SHP77 treated with DMSO at 0.1 percent for 48 hours (cell line): ENCODE measurements at regions not wholly inside any gene's neighbourhood (a gene's known extent, or its start where the extent isn't known, plus 50 kb on each side); places are given as distances from the start of the nearest gene placed in this dataset.

ENCODE experiments used
- DNase-seq: peaks from one replicate; lab custom pipeline; 2025; lab: John Stamatoyannopoulos, UW

DNA sequence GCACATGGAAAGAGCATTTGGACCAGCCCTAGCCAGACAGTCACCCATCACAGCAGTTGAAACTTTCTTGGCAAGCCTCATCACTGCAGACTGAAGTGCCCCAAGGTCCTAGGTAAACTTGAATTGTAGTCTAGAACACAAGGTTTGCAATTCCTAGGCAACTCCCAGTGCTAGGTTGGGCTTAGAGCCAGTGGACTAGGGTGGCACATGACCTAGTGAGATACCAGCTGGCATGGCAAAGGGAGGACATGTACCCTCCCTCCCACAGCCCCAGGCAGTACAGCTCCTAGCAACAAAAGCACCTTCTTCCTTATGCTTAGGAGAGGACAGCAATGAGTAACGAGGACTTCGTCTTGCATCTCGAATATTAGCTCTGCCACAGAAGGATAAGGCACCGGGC is 889.5 kb downstream of the JRKL start:
- no peak for DNase-seq

GRCh38 chr11:97280347-97280746 is 890.5 kb downstream of the JRKL start:
- DNase-seq, result no peak

- DNase-seq, result no peak
These were observed 900.0 kb downstream of the JRKL start for GRCh38 chr11:97289823-97290222.

DNA sequence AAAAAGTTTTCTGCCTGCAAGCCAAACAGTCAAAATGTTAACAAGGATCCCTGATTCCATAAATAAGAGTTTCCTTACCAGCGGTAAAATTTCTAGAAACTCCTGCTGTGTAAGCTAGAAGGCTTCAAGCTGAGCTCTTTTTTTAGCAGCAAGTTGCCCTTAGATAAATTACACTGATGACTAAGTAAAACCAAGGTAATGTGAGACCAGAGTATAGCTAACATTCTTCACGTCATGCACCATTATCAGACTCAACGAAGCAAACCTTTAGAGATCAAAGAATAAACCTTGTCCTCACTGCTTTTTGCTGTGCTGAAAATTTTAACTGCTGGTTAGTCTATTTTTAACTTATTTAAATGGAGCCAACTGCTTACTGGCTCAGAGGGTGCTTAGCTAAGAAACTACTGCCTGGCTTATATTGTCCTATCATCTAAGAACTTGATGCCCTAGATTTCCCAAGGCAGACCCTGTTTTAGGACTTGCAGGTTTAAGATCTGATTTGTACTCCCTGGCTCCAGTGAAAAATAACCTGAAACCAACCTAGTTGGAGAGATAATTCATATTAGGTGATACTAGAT is 900.7 kb downstream of the JRKL start:
- DNase-seq, result no peak

DNA sequence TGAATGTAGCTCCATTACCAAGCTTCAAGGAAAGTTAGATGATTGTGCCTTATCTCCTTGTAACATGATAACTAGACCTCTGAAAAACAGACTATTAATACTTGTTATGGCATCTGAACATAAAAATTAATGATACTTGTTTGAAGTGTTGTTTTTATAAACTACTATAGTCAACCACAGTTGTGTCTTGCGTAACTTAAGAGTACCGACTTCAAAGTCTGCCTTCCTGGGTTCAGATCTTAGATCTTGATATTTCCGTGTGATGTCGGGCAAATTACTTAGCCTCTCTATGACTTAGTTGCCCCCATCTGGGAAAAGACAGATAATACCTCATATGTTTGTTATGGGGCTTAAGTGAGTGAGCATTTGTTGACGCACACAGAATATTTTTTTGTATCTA is 906.5 kb downstream of the JRKL start:
- DNase-seq, result no peak

- DNase-seq, result no peak
These were observed 919.5 kb downstream of the JRKL start for GRCh38 chr11:97309291-97309690.

DNA sequence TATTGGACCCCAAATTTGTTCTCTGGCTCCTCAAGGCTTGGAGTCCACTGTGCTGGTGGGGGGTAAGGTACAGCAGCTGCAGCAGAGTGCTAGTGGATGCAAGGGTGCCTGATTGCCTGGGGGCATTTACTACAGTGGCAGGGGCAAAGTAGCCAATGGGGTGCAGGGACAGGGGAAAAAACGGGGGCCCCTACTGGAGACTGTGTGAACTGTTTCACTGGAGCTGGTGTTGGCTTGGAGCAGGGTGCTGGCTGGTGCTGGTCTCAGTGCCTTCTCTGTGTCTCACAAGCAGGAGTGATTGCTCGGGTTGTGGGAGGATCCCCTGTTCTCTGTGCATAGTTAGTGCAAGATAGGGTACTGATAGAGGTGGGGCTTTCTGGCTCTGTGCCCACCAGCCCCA is 935.9 kb downstream of the JRKL start:
- DNase-seq, result no peak

DNA sequence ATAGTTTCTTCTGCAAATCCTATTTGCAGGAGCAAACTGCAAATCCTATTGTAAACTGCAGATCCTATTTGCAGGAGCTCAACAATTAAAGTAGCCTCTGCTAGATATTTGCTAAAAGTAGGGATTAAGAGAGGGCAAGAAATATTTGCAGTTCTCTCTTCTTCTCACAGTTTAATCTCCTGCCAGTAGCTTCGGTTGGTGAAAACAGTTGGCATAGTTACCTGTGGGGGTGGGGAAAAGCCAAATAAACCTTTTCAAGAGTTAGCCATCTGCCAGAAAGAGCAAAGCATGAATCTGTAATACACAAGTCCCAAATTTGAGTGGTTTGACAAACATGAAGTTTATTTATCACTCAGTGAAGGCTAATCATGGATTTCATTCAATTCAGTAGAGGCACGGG is 942.5 kb downstream of the JRKL start:
- no peak for DNase-seq

- DNase-seq, result no peak
These were observed 946.3 kb downstream of the JRKL start for GRCh38 chr11:97336064-97336463.

GRCh38 chr11:97345032-97345431 is 955.2 kb downstream of the JRKL start:
- no peak for DNase-seq

DNA sequence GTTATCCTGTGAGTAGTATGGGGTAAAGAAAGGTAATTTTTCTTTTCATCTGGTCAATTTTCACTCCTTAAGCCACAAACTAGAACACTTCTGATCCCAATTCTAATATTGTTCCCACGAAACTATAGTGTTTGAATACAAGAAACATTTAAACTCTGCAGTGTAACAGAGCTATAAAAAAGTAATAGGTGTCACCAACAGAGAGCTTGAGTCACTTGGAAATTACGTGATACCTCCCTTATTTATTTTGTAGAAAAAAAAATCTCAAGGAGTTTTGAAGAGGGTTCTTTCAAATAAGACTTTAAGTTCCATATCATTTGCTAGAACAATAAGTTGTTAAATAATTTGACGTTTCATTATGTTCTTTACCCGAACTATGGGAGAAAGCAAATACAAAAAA is 959.4 kb downstream of the JRKL start:
- no peak for DNase-seq

- DNase-seq, result no peak
These were observed 962.1 kb downstream of the JRKL start for GRCh38 chr11:97351939-97352338.

DNA sequence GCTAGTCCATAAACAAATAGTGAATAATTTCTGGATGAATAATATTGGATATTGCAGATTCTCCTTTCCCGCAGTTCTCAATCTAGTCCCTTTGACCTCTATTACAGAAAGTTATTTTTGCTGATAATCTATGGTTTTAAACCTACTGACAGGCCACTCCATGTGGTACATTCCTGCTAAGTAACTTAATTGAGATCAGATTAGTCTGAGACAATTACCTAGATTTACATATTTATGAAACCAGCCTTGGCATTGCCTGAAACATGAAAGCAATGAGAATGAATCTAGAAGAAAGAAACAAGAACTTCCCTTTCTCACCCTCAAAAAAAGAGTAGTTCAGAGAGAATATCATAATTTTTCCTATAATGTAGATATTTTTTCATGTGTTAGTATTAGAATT is 964.2 kb downstream of the JRKL start:
- no peak for DNase-seq

DNA sequence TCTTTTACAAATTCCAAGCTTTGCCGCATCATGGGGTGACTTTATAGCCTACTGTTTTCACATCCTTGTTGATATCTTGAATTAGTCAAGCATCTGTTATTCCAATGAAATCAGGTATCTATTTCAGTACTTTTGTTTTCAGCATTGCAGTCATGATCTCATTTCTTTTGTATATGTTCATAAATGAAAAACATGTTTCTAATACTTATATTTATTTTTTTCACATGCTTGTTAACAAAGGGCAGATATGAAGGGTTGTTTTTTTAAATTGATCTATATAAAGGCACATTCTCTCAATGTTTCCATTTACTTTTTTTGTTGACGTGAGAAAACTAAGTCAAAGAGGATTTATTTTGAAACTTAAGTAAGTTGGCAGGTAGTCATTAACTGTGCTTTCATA is 964.8 kb downstream of the JRKL start:
- no peak for DNase-seq

DNA sequence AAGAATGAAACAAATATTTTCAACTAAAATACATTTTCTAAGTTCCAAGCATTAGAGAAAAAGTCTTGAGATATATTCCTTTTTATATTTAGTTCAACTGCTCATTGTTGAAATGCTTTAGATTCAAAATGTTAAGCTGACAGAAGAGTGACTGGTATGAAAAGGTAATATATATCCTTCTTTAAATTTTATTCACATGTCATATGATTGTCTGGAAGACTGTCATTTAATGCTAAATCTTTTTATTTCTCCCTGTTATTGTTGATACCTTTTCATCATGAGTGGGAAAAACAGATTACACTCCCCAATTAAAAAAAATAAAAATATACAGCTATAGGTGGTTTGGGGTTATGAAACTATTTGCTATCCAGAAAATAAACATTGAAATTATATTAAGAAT is 965.4 kb downstream of the JRKL start:
- no peak for DNase-seq

DNA sequence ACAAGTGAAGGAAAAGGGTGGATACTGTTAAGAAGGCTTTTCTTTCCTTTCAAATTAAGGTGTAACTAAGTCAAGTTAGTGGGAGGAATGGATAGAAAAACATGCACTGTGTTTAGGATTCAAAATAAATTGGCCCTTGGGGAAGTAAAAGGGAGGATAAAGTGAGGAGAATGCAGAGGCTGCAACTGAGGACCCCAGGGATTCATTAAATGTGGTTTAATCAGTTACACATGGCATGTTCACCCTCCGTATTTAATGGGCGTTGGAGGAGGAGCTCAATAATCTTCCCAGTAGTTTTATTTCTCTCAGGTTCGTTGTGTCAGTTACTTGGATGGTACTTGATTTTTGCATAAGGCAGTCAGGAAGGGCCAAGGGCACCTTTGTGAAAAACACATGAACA is 966.3 kb downstream of the JRKL start:
- no peak for DNase-seq

DNA sequence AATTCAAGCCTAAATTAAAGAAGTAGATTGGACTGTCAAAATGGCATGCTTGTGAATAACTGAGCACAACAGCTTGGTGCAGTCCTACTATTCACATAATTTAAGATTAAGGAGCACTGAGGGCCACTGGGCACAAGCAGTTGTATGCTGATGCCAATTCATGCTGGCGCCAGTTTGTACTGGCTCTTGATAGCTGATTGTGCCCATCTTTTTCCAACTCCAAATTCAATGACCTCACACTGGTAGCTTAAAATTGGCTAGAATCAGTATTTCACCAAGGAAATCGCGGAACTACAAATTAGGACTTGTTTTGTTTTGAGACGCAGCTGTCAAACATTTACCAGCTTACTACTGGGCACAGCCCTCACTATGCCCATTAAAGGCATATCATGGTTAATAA is 969.2 kb downstream of the JRKL start:
- DNase-seq, result no peak

GRCh38 chr11:97361812-97362378 is 972.1 kb downstream of the JRKL start:
- DNase-seq, result no peak

- no peak for DNase-seq
These were observed 973.5 kb downstream of the JRKL start for GRCh38 chr11:97363331-97363730.

DNA sequence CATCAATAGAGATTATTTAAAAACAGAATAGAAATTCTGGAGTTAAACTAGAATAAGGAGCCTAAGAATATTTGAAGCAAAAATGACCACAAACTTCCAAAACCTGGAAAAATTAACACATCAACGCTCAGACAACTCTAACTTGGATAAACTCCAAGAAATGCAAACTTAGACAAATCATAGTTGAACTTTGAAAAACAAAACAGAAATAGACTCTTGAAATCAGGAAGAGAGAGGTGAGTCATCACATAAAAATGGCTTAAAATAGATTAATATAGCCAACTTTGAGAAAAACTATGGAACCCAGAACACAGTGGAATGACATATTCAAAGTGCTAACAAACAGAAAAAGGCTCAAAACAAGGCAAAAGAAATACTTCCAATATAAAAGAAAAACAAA is 974.2 kb downstream of the JRKL start:
- DNase-seq, result no peak

GRCh38 chr11:97367406-97368083 is 977.7 kb downstream of the JRKL start:
- DNase-seq, result no peak

DNA sequence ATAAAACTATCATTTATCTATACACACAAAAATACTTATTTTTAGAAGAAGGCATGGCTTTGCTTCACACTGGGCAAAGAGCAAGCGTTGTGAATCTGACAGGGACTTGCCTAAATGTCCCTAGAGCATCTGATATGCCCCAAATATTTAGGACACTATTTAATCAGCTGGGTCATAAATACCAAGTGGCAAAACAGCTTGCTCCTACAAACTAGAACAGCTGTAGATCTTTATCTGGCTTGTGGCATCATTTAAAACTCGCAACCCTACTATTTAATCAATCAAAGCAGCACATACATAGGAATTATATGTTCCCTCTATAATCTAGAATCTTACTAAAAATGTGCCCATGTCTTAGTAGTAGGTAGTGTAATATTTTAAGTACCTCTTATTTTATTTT is 999.5 kb downstream of the JRKL start:
- DNase-seq, result no peak

GRCh38 chr11:97398246-97398645 is 1008.4 kb downstream of the JRKL start:
- DNase-seq, result no peak

GRCh38 chr11:97409141-97409540 is 1019.3 kb downstream of the JRKL start:
- no peak for DNase-seq
